ENCODE measurements at regions not wholly inside any gene's neighbourhood (a gene's known extent, or its start where the extent isn't known, plus 50 kb on each side); places are given as distances from the start of the nearest gene placed in this dataset.

DNA sequence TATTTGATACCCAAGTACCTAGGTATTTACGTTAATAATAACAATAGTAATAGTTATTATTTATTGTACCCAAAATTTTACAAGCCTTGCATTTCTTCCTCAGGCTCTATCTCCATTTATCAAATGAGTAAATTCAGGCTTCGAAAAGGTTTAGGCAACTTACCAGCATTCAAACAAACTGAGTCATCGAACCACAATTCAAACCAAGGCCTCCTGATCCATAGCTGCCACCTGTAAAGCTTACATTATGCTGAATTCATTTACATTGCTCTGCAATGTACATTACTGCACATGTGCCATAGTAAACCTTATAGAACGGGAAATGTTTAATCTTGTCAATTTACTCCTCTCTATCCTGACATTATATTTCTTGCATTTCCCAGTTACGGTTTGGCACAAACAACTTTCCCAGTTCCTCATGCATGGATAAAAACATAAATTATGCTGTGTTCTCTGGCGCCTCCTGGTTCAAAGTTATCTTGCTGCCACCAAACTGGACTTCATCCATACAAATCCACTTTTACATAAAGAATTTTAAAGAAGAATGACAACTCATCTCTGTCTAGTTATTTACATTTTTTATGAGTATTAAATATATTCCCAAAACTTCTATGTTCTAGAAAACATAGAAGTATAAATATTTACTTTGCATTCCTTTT, 360.6 kb upstream of the SOX9 start:
- Histone ChIP-seq H3K4me3 (replicated peaks; ENCODE audit: insufficient read depth, low read length) (no peak overlapping the region), H3K27ac (replicated peaks) (no peak overlapping the region), H3K27me3 (ENCODE audit: insufficient read depth, poor library complexity, severe bottlenecking) (no peaks in the 10 kb centered on the region)
- TF ChIP-seq SPI1 (IDR thresholded peaks at IDR 0.05; ENCODE audit: borderline replicate concordance, low read depth) (no peak), POLR2AphosphoS5 (IDR thresholded peaks at IDR 0.05; ENCODE audit: low read depth) (no peak), GABPA (IDR thresholded peaks at IDR 0.05; ENCODE audit: low read depth) (no peak)
- TF ChIP-seq, protein P1, sequence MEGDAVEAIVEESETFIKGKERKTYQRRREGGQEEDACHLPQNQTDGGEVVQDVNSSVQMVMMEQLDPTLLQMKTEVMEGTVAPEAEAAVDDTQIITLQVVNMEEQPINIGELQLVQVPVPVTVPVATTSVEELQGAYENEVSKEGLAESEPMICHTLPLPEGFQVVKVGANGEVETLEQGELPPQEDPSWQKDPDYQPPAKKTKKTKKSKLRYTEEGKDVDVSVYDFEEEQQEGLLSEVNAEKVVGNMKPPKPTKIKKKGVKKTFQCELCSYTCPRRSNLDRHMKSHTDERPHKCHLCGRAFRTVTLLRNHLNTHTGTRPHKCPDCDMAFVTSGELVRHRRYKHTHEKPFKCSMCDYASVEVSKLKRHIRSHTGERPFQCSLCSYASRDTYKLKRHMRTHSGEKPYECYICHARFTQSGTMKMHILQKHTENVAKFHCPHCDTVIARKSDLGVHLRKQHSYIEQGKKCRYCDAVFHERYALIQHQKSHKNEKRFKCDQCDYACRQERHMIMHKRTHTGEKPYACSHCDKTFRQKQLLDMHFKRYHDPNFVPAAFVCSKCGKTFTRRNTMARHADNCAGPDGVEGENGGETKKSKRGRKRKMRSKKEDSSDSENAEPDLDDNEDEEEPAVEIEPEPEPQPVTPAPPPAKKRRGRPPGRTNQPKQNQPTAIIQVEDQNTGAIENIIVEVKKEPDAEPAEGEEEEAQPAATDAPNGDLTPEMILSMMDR (IDR thresholded peaks at IDR 0.05; ENCODE audit: insufficient read depth, low read length) = no peak
- TF ChIP-seq, protein P2, sequence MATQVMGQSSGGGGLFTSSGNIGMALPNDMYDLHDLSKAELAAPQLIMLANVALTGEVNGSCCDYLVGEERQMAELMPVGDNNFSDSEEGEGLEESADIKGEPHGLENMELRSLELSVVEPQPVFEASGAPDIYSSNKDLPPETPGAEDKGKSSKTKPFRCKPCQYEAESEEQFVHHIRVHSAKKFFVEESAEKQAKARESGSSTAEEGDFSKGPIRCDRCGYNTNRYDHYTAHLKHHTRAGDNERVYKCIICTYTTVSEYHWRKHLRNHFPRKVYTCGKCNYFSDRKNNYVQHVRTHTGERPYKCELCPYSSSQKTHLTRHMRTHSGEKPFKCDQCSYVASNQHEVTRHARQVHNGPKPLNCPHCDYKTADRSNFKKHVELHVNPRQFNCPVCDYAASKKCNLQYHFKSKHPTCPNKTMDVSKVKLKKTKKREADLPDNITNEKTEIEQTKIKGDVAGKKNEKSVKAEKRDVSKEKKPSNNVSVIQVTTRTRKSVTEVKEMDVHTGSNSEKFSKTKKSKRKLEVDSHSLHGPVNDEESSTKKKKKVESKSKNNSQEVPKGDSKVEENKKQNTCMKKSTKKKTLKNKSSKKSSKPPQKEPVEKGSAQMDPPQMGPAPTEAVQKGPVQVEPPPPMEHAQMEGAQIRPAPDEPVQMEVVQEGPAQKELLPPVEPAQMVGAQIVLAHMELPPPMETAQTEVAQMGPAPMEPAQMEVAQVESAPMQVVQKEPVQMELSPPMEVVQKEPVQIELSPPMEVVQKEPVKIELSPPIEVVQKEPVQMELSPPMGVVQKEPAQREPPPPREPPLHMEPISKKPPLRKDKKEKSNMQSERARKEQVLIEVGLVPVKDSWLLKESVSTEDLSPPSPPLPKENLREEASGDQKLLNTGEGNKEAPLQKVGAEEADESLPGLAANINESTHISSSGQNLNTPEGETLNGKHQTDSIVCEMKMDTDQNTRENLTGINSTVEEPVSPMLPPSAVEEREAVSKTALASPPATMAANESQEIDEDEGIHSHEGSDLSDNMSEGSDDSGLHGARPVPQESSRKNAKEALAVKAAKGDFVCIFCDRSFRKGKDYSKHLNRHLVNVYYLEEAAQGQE (IDR thresholded peaks at IDR 0.05; ENCODE audit: insufficient replicate concordance, low read depth) = no peak
- DNase-seq (ENCODE audit: low read depth in 1 of 2, low spot score in 1 of 2) = no peak

DNA sequence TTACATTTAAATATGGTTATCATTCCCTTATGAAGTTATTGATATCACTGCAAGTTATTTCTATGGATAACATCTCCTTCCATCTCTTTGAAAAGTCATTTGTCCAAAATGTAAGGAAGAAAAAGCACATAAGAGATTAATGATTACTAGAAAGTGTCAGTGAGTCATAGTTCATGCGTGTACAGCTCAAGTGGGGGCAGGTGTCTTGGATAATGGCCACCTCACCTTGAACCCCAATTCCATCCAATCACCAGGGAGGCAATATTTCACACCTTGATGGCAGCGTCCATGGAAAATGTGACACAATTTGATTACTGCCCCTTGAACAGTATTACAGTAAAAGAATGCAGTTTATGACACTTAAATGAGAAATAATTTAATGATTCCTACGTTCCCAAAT, 358.3 kb upstream of the SOX9 start:
- H3K4me3 ChIP-seq (replicated peaks; ENCODE audit: insufficient read depth, low read length) = no peak overlapping the region
- H3K27ac ChIP-seq (replicated peaks) = no peak overlapping the region
- no peak for TF ChIP-seq GABPA (IDR thresholded peaks at IDR 0.05; ENCODE audit: low read depth)
- H3K27me3 ChIP-seq (ENCODE audit: insufficient read depth, poor library complexity, severe bottlenecking) = no peaks in the 10 kb centered on the region
- no peak for DNase-seq (ENCODE audit: low read depth in 1 of 2, low spot score in 1 of 2)

DNA sequence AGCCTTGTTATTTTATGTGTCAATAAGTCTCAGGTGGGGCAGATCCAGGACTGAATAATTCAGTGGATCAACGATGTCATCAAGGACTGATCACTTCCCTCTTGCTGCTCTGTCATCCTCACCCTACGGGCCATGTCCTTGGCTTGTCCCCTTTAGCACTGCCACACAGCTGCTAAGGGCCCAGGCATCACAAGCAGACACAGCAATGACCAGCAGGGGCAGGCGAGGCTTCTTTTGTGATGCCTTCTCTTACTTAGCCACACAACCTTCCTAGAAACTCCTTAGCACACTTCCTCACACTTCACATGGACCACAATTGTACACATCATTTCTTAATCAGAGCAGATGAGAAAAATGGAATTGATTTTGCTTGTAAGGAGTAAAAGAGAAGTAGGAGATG, 356.3 kb upstream of the SOX9 start:
- TF ChIP-seq SPI1 (IDR thresholded peaks at IDR 0.05; ENCODE audit: borderline replicate concordance, low read depth) (no peak), GABPA (IDR thresholded peaks at IDR 0.05; ENCODE audit: low read depth) (no peak), POLR2AphosphoS5 (IDR thresholded peaks at IDR 0.05; ENCODE audit: low read depth) (no peak)
- TF ChIP-seq, protein P1 (IDR thresholded peaks at IDR 0.05; ENCODE audit: insufficient read depth, low read length) = no peak
- TF ChIP-seq, protein P2 (IDR thresholded peaks at IDR 0.05; ENCODE audit: insufficient replicate concordance, low read depth) = no peak
- H3K27me3 ChIP-seq (ENCODE audit: insufficient read depth, poor library complexity, severe bottlenecking) = no peaks in the 10 kb centered on the region
- peak in 1 of 2 experiments; percentile 2 for DNase-seq (ENCODE audit: low read depth in 1 of 2, low spot score in 1 of 2)
- H3K27ac ChIP-seq (replicated peaks) = no peak overlapping the region
- no peak overlapping the region for H3K4me3 ChIP-seq (replicated peaks; ENCODE audit: insufficient read depth, low read length)

DNA sequence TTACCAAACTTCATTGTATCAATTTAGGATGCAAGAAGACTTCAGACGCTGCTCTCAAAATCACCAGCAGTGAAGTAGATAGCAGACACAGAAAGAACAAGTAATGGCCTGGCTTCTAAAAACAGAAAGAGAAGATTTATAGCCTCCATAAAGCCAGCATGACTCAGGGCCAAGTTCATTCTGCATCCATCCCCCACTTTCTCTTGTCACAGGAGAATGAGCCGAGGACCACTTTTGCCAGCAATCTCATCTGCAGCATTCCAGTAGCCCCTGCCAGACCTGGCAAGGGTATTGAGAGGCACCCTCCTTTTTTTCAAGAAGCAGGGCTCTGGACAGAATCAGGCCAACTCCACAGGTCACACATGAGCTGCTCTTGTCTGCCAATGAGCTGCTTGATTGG, 355.4 kb upstream of the SOX9 start:
- TF ChIP-seq POLR2AphosphoS5 (IDR thresholded peaks at IDR 0.05; ENCODE audit: low read depth) (no peak), GABPA (IDR thresholded peaks at IDR 0.05; ENCODE audit: low read depth) (no peak), SPI1 (IDR thresholded peaks at IDR 0.05; ENCODE audit: borderline replicate concordance, low read depth) (no peak)
- TF ChIP-seq, protein P2 (IDR thresholded peaks at IDR 0.05; ENCODE audit: insufficient replicate concordance, low read depth) = no peak
- TF ChIP-seq, protein P1 (IDR thresholded peaks at IDR 0.05; ENCODE audit: insufficient read depth, low read length) = no peak
- Histone ChIP-seq H3K4me3 (replicated peaks; ENCODE audit: insufficient read depth, low read length) (no peak overlapping the region), H3K27me3 (ENCODE audit: insufficient read depth, poor library complexity, severe bottlenecking) (no peaks in the 10 kb centered on the region), H3K27ac (replicated peaks) (no peak overlapping the region)
- DNase-seq (ENCODE audit: low read depth in 1 of 2, low spot score in 1 of 2) = no peak

Data from HL-60 (cell line).